SK-N-SH treated with all-trans-retinoic acid at 6 μM for 48 hours (cell line): ENCODE measurements at regions not wholly inside any gene's neighbourhood (a gene's known extent, or its start where the extent isn't known, plus 50 kb on each side); places are given as distances from the start of the nearest gene placed in this dataset.

Experiments used
- ATAC-seq: fragments of 200-7000 bp; cut with Tn5 transposase; 3 replicates; pipeline ENCODE4 v1.9.1; 2020; ENCODE audit warnings: mild to moderate bottlenecking, moderate library complexity
- ARNTL ChIP-seq: fragments of 450-650 bp; formaldehyde crosslinking; IDR thresholded peaks from 2 replicates; pipeline ENCODE4 v1.5.0; 2020; ENCODE audit warnings: low read depth, mild to moderate bottlenecking, moderate library complexity, borderline replicate concordance
- BACH2 ChIP-seq: fragments of 250-450 bp; sonication (Bioruptor Pico); IDR thresholded peaks from 2 replicates; pipeline ENCODE4 v1.9.0; 2021; ENCODE audit warnings: mild to moderate bottlenecking, borderline replicate concordance
- CSDC2 ChIP-seq: fragments of 250-450 bp; sonication (Bioruptor Pico); IDR thresholded peaks from 2 replicates; pipeline ENCODE4 v1.5.0; 2020; ENCODE audit warnings: mild to moderate bottlenecking, moderate library complexity
- ESRRG ChIP-seq: fragments of 250-450 bp; sonication (Bioruptor Pico); IDR thresholded peaks from 2 replicates; pipeline ENCODE4 v1.6.1; 2021; ENCODE audit warnings: mild to moderate bottlenecking
- GLIS3 ChIP-seq: fragments of 250-450 bp; sonication (Bioruptor Pico); IDR thresholded peaks from 2 replicates; pipeline ENCODE4 v1.5.0; 2020; ENCODE audit warnings: mild to moderate bottlenecking, moderate library complexity
- ISL1 ChIP-seq: fragments of 250-450 bp; sonication (Bioruptor Pico); IDR thresholded peaks from 2 replicates; pipeline ENCODE4 v2.1.2; 2022; ENCODE audit warnings: mild to moderate bottlenecking, moderate library complexity
- OSR1 ChIP-seq: fragments of 250-450 bp; sonication (Bioruptor Pico); IDR thresholded peaks from 2 replicates; pipeline ENCODE4 v1.8.0; 2022; ENCODE audit warnings: moderate library complexity, mild to moderate bottlenecking, inconsistent platforms
- PPARA ChIP-seq: fragments of 250-450 bp; sonication (Bioruptor Pico); IDR thresholded peaks from 2 replicates; pipeline ENCODE4 v1.5.0; 2020; ENCODE audit warnings: mild to moderate bottlenecking, borderline replicate concordance
- RARB ChIP-seq: fragments of 250-450 bp; sonication (Bioruptor Pico); IDR thresholded peaks from 2 replicates; pipeline ENCODE4 v1.8.0; 2021; ENCODE audit warnings: mild to moderate bottlenecking, moderate library complexity
- SNAI2 ChIP-seq: fragments of 250-450 bp; sonication (Bioruptor Pico); IDR thresholded peaks from 2 replicates; pipeline ENCODE4 v1.5.0; 2020; ENCODE audit warnings: mild to moderate bottlenecking, moderate library complexity
- TCF4 ChIP-seq: fragments of 250-450 bp; sonication (Bioruptor Pico); IDR thresholded peaks from 2 replicates; pipeline ENCODE4 v1.8.0; 2021; ENCODE audit warnings: mild to moderate bottlenecking, moderate library complexity, borderline replicate concordance
- TOX ChIP-seq: fragments of 250-450 bp; sonication (Bioruptor Pico); IDR thresholded peaks from 2 replicates; pipeline ENCODE4 v1.8.0; 2021; ENCODE audit warnings: mild to moderate bottlenecking, moderate library complexity, borderline replicate concordance
- ZFP3 ChIP-seq: fragments of 250-450 bp; sonication (Bioruptor Pico); IDR thresholded peaks from 2 replicates; pipeline ENCODE4 v1.5.0; 2020; ENCODE audit warnings: mild to moderate bottlenecking, moderate library complexity
- ZFP30 ChIP-seq: fragments of 450-650 bp; formaldehyde crosslinking; IDR thresholded peaks from 2 replicates; pipeline ENCODE4 v1.5.0; 2022; ENCODE audit warnings: mild to moderate bottlenecking, moderate library complexity
- ZNF70 ChIP-seq: fragments of 450-650 bp; formaldehyde crosslinking; IDR thresholded peaks from 2 replicates; pipeline ENCODE4 v1.5.0; 2020; ENCODE audit warnings: mild to moderate bottlenecking, moderate library complexity
- ZNF8 ChIP-seq: fragments of 450-650 bp; formaldehyde crosslinking; IDR thresholded peaks from 2 replicates; pipeline ENCODE4 v1.5.0; 2020; ENCODE audit warnings: mild to moderate bottlenecking, moderate library complexity
- TF ChIP-seq, protein P1 (sequence below): fragments of 250-450 bp; sonication (Bioruptor Pico); IDR thresholded peaks from 2 replicates; pipeline ENCODE4 v1.8.0; 2020; ENCODE audit warnings: mild to moderate bottlenecking, moderate library complexity, borderline replicate concordance
- TF ChIP-seq, protein P2 (sequence below): fragments of 250-450 bp; sonication (Bioruptor Pico); IDR thresholded peaks from 2 replicates; pipeline ENCODE4 v1.5.1; 2021; ENCODE audit warnings: mild to moderate bottlenecking, moderate library complexity
- TF ChIP-seq, protein P3 (sequence below): fragments of 250-450 bp; sonication (Bioruptor Pico); IDR thresholded peaks from 2 replicates; pipeline ENCODE4 v1.5.0; 2020; ENCODE audit warnings: mild to moderate bottlenecking, moderate library complexity

DNA sequence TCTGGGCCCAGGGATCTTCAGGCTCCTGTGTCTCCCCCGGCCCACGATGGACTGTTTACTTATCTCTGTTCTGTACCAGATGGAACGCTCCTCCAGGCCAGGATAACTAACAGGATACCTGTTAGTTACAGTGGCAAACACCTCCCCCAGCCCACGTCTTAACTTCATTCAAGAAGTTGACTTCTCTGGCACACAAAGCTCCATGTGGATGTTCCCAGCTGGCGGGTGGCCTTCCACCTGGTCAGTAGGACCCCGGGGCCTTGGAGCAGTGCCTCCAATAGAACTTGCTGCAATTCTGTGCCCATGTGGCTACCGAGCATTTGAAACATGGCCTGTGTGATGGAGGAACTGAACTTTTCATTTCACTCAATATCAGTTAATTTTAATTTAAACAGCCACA is 165.1 kb upstream of the GLI2 start (continued):
- TF ChIP-seq TCF4 (CRISPR knock-in tag) (no peak), ZNF8 (CRISPR knock-in tag) (no peak), ISL1 (no peak), ARNTL (CRISPR knock-in tag) (no peak)
- TF ChIP-seq, protein P1, sequence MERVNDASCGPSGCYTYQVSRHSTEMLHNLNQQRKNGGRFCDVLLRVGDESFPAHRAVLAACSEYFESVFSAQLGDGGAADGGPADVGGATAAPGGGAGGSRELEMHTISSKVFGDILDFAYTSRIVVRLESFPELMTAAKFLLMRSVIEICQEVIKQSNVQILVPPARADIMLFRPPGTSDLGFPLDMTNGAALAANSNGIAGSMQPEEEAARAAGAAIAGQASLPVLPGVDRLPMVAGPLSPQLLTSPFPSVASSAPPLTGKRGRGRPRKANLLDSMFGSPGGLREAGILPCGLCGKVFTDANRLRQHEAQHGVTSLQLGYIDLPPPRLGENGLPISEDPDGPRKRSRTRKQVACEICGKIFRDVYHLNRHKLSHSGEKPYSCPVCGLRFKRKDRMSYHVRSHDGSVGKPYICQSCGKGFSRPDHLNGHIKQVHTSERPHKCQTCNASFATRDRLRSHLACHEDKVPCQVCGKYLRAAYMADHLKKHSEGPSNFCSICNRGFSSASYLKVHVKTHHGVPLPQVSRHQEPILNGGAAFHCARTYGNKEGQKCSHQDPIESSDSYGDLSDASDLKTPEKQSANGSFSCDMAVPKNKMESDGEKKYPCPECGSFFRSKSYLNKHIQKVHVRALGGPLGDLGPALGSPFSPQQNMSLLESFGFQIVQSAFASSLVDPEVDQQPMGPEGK = no peak

DNA sequence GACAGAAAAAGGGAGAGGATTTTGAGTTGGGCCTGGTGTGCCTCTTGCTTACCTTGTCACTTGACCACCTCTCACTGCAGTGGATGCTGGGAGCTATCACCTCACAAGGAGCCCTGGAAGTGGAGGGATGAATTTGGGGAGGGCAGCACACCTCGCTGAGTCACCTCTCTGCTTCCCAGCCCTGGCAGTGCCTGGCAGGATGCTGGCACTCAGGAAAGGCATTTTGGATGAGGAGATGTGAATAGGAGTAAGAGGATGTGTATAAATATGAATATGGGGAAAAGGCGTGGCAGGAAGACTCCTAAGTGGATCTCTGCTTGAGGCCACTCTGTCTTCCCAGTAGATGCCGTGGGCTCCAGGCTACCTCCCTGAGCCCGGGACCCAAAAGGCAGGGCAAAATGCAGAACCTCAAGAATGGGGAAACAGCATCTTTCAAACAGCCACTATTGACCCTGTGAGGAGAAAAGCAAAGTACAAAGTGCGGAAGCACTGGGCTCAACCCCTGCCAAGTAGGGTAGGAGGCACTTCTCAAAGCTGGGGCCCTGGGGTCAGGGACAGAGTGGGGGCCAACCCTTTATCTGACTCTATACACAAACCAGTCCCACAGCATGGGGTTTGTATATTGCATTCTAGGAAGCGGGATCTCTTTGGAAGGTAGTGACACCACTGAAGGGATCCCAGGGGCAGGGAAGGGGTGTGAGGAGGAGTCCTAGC is 164.5 kb upstream of the GLI2 start:
- TF ChIP-seq ZNF70 (no peak), ZFP3 (CRISPR knock-in tag) (no peak), OSR1 (no peak), BACH2 (no peak), TOX (CRISPR knock-in tag) (no peak), ARNTL (CRISPR knock-in tag) (no peak), PPARA (no peak), ZNF8 (CRISPR knock-in tag) (no peak), GLIS3 (CRISPR knock-in tag) (no peak), CSDC2 (CRISPR knock-in tag) (no peak), SNAI2 (no peak)
- TF ChIP-seq, protein P2, sequence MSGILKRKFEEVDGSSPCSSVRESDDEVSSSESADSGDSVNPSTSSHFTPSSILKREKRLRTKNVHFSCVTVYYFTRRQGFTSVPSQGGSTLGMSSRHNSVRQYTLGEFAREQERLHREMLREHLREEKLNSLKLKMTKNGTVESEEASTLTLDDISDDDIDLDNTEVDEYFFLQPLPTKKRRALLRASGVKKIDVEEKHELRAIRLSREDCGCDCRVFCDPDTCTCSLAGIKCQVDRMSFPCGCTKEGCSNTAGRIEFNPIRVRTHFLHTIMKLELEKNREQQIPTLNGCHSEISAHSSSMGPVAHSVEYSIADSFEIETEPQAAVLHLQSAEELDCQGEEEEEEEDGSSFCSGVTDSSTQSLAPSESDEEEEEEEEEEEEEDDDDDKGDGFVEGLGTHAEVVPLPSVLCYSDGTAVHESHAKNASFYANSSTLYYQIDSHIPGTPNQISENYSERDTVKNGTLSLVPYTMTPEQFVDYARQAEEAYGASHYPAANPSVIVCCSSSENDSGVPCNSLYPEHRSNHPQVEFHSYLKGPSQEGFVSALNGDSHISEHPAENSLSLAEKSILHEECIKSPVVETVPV (CRISPR knock-in tag) = no peak
- TF ChIP-seq, all 23 proteins: peak for 0
- no peak for ATAC-seq

DNA sequence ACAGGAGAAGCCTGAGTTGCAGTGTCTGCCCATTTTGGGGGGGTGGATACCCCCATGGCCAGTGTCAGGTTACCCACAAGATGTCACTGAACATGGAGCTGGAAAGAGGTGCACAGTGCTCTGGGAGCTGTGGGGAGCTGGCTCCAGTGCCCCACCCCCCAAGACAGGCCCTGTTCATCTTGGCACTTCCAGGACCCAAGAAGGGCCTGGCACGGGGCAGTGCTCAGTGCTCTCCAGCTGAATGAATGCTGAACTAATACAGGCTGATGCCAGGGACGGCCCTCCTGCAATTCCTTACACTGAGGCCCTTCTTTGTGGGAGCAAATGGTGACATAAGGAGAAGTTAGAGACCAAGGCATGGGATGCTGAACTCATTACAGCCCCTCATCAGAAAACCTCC is 163.4 kb upstream of the GLI2 start:
- TF ChIP-seq BACH2 (no peak), PPARA (no peak), TOX (CRISPR knock-in tag) (no peak), OSR1 (no peak), ZFP30 (CRISPR knock-in tag) (no peak), RARB (CRISPR knock-in tag) (no peak), ESRRG (no peak), ZNF8 (CRISPR knock-in tag) (no peak)
- TF ChIP-seq, protein P2 (CRISPR knock-in tag) = no peak
- TF ChIP-seq, protein P3, sequence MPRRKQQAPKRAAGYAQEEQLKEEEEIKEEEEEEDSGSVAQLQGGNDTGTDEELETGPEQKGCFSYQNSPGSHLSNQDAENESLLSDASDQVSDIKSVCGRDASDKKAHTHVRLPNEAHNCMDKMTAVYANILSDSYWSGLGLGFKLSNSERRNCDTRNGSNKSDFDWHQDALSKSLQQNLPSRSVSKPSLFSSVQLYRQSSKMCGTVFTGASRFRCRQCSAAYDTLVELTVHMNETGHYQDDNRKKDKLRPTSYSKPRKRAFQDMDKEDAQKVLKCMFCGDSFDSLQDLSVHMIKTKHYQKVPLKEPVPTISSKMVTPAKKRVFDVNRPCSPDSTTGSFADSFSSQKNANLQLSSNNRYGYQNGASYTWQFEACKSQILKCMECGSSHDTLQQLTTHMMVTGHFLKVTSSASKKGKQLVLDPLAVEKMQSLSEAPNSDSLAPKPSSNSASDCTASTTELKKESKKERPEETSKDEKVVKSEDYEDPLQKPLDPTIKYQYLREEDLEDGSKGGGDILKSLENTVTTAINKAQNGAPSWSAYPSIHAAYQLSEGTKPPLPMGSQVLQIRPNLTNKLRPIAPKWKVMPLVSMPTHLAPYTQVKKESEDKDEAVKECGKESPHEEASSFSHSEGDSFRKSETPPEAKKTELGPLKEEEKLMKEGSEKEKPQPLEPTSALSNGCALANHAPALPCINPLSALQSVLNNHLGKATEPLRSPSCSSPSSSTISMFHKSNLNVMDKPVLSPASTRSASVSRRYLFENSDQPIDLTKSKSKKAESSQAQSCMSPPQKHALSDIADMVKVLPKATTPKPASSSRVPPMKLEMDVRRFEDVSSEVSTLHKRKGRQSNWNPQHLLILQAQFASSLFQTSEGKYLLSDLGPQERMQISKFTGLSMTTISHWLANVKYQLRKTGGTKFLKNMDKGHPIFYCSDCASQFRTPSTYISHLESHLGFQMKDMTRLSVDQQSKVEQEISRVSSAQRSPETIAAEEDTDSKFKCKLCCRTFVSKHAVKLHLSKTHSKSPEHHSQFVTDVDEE (CRISPR knock-in tag) = no peak
- ATAC-seq = no peak

DNA sequence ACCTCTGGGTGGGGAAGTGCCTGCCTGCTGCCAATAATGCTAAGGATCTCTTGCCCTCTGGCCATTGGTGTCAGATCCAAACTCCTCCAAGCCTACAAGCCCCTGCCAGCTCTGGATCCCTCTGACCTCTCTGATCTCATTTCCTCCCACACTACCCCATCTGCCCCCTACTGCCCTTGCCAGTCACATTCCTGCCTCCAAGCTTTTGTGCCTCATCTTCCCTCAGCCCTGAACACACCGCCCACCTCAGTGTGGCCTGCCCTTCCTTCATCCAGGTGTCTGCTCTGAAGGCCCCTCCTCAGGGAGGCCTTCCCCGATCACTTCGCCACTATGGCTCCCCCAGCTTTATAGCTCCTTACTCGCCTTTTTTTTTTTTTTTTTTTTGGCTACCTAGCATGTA is 161.0 kb upstream of the GLI2 start:
- TF ChIP-seq TOX (CRISPR knock-in tag) (no peak), ESRRG (no peak), CSDC2 (CRISPR knock-in tag) (no peak)
- TF ChIP-seq, protein P2 (CRISPR knock-in tag) = no peak
- no peak for ATAC-seq
